TTC549 (cell line): ENCODE measurements at regions not wholly inside any gene's neighbourhood (a gene's known extent, or its start where the extent isn't known, plus 50 kb on each side); places are given as distances from the start of the nearest gene placed in this dataset.
"Not testable (repeated sequence)": the region's sequence is repeated elsewhere in the genome, so short reads cannot be mapped to it uniquely, and the experiment has no call there.

Experiments used
- FAIRE-seq: peaks from 2 replicates; lab custom pipeline; 2012; peaks lifted over from hg19 to GRCh38; lab: Jason Lieb, UNC

DNA sequence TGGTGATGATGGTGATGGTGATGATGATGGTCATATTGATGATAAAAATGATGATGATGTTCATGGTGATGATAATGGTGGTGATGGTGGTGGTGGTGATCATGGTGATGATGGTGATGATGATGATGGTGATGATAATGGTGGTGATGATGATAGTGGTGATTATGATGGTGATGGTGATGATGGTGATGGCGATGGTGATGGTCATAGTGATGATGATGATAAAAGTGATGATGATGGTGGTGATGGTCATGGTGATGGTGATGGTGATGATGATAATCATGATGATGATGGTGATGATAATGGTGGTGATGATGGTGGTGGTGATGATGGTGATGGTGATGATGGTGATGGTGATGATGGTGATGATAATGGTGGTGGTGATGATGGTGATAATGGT is 478.7 kb downstream of the TYW1 start:
- no peak for FAIRE-seq

DNA sequence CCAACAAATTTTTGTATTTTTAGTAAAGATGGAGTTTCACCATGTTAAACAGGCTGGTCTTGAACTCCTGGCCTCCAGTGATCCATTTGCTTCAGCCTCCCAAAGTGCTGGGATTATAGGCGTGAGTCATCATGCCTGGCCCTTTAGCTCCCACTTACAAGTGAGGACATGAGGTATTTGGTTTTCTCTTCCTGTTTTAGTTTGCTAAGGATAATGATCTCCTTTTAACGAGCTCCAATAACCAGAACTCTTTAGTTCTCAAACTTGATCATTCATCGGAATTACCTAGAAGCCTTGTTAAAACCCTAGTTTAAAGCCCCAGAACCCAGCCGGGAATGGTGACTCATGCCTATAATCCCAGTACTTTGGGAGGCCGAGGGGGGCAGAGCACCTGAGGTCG is 481.4 kb downstream of the TYW1 start:
- no peak for FAIRE-seq

DNA sequence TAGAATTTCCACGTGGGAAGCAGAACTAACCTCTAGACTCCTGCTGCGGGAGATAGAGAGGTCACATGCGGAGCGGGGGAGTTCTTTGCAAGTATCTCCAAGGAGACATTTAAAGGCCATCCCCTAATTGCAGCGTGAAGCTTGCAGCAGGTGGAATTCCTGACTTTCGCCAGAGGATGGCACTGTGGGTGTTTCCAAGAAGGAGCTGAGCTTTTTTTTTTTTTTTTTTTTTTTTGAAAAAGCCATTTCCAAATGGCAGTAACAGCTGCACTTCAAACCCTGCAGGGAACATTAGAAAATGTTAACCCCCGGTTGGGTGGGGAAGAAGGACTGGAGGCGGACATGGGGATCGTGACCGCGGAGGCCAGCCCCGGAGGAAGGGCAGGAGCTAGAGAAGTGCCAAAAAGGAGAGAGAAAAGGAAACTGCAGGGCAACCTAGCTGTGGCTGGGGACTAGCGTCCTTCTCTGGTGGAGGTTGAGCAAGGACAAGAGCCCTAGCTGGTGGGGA is 487.7 kb downstream of the TYW1 start:
- FAIRE-seq: no peak

DNA sequence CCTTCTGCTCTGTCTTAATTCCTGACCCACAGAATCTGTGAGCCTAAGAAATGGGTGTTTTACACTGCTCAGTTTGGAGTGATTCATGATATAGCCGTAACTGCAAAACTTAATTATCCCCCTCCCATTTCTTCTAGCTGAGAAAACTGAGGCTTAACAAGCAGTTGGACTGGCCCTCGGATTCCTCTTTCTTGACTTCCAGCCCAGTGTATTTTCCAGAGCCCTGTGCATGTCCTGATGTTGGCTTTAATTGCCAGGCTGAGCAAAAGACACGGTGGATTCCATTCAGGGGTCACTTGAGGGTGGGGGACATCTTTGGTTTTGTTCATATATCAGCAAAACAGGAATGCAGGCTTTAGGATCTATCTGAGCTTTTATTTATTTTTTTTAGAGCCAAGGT is 489.8 kb downstream of the TYW1 start:
- no peak for FAIRE-seq

DNA sequence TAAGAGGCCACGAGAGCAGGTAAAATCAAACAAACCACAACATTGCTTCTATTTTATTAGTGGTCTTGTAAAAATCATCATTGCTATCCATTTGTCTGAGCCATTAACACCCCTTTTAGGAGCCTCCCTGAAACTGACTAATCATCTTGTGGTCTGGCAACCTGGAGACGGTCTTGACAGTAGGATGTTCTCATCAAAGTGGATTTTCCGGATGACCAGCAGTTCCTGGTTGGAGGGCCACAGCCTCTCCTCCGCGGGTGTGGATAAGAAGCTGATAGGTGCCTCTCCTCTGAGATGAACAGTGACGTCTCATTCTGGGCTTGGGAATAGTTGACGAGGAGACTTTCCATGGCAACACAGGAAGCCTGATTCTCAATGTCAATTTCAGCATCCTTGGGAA is 490.7 kb downstream of the TYW1 start:
- no peak for FAIRE-seq

DNA sequence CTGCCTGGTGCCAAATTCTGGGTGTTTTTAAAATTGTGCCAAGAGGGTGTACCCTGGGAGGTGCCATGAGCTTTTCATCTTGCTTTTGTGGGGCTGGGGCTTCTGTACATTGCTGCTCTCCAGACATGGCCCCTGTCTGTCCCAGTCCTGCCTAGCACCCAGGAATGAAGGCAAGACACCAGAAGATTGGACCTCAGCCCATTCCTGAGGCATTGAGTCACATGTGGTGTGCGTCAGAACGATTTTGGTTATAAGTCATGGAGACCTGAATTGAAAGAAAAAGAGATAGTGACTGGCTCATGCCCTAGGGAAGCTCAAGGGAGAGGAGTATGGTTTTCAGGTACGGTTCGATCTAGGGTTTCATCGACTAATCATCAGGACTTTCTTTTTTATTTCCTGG is 493.2 kb downstream of the TYW1 start:
- no peak for FAIRE-seq

DNA sequence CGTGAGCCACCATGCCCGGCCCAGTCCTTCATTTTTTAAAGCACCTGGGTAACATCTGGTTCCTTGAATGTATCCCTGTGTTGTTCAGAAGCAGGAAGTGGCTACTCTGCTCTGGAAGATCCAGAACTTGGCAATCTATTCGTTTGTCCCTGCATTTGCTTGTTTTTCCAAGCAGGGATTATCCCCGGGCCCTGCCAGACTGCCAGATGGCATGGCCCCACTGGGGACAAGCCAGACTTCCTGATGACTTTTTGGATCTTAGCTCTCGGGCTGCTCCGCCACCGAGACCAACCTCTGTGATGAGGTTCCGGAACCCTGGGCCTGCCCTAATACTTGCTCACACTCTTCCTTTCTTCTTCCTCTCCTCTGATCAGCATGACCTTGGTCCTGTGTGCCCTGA is 496.7 kb downstream of the TYW1 start:
- no peak for FAIRE-seq

DNA sequence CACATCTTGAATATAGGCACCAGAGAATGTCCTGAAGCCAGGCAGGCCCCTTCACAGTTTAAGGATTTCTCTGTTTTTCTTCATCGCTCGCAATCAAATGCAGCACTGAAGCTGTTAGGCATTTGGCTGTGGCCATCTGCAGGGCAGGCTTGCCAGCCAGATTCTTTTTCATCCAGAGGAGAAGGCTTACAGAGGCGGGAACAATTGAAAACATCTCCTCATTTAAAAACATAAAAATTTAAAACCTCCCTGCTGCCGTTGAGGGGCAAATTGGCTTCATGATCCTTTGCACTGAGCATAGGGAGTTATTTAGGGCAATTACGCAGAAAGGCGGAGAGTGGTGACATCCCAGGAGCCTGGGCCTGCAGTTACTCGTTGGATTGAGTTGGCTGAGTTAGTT is 500.0 kb downstream of the TYW1 start:
- no peak for FAIRE-seq

DNA sequence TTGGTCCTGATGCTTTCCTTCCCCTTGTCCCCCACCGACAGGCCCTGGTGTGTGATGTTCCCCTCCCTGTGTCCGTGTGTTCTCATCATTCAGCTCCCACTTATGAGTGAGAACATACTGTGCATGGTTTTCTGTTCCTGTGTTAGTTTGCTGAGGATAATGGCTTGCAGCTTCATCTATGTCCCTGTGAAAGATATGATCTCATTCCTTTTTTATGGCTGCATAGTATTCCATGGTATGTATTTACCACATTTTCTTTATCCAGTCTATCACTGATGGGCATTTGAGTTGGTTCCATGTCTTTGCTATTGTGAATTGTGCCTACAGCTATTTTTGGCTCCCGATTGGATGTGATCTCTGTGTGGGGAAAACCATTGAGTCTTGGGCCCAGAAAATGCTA is 501.3 kb downstream of the TYW1 start:
- FAIRE-seq: not testable (repeated sequence)

DNA sequence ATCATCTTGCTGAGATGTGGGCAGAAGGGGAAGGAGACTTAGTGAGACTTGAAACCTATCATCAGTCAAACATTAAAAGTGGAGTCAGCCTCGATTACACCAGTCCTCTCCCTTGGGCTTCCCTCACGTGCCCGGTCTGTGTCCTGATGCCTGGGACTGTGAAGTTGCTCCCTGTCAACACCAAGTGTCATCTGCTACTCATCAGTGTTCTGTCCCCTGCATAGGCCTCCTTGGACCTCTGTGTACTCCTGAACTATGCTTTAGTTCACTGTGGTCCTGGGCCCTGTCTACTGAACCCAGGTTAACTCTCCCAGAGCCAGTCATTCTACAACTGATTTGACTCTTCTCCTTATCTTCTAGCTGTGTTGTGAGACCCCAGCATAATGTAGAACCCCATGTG is 506.3 kb downstream of the TYW1 start:
- no peak for FAIRE-seq

DNA sequence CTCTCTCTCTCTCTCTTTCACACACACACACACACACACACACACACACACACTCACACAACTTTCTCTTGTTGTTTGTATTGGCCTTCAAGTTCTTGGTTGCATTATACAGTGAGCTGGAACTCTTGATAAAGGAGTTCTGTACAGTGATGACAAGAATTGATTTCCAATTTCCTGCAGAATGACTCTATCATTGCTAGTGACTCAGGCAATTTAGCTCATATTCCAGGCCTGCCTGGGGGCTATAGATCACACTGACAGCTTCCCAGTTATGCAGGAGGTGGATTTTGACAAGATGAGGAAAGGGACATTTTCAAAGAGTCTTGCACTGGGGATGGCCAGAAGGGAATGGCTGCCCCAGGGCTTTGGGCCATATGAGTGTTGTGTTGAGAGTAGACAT is 508.8 kb downstream of the TYW1 start:
- no peak for FAIRE-seq

DNA sequence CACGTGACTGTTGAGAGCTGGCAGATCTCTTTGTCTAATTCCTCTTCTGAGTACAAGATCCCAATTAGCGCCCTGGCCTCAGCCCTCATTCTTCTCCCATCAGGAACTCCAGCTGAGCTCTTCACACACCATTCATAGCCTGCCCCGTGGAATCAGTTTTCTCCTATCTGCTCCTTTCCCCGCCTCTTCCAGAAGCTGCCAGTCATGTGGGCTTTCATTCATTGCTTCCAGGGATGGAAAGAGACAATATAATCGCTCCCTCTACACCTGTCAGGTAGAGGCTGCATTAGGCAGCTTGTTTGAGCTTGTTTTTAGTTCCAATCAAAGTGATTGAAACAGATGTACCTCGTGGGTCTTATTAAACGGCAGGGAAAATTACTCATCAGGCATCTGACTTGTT is 515.8 kb downstream of the TYW1 start:
- no peak for FAIRE-seq

DNA sequence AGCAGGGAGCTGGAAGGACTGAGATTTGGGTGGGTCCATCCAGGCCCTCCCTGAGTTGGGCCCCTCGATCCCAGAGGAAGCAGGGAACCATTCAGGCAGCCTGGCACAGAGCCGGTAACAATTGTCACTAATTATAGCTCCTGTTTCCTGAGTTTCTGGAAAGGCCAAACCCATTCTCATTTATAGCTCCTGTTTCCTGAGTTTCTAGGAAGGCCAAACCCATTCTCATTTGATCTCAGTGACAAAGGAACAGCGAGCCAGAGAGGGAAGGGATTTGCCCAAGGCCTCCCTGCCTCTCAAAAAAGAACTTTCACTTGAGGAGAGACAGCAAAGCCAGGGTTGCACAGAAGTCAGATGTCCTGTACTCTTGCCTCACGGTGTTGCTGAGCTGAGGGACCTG is 521.9 kb downstream of the TYW1 start:
- no peak for FAIRE-seq

DNA sequence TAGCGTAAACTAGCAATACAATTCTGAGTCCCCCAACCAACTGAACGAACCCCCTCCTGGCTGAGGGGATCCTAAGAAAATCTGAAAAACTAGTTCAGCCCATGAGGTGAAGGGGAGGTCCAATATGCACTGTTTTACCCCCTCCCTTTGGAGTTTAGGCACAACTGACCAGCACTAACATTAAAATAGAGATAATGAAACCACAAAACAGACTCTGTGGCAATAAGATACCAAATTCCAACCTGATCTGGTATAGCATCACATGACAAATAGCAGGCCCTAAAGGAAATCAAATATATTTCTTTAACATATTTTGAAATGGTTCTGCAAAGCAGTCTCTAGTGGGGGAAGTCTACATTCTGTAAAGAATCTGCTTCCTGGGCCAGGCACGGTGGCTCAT is 522.5 kb downstream of the TYW1 start:
- no peak for FAIRE-seq

DNA sequence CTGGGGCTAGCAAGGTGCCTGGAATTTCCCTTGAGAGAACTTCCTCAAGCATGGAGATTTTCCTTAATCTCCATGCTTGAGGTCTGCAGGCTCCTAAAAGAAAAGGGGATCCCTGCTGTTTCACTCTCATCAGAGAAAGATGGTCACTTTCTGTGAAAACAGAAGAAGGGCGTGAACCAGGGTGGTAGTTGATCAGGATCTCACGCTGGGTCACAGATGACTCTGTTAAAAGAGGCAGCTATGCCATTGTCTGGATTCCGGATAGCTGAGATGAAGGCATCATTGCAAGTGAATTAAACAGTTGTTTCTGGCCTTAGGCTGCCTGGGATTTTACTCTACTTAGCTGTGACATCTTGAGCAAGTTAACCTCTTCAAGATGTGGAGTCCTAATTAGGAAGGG is 525.9 kb downstream of the TYW1 start:
- FAIRE-seq: no peak

DNA sequence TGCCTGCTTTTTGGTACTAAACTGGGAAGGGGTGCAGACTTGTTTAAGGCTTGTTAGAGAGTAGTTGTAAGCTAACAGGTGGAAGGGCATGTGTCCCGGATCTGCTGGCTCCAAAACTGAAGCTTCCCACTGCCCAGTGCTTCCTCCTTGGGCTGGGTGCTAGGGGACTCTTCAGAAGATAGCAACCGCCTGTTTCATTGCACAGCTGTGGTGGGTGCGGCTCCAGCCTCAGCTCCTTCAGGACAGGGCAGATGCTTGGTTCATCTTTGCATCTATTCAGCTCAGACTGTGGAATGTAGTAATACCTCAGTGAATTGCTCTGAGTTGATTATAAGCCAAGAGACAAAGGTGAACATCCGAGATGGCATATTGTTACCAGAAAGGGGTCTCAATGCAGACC is 527.1 kb downstream of the TYW1 start:
- no peak for FAIRE-seq

DNA sequence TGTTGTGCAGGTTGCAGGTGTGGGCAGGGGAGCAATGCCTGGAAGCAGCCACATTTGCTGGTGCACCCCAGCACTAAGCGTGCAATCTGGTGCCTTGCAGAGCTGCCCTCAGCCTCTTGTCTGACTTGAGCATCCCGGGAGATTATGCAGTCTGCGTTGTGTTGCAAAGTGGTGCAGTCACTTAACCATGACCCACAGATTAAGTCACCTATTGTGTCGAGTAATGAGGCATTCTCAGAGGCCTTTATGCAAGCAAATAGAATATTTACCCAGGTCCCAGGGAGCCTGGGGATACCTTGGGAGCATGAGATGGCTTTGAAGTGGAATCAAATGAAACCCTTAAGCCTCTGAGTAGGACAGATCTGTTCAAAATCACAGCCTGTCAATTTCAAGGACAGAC is 529.0 kb downstream of the TYW1 start:
- no peak for FAIRE-seq

DNA sequence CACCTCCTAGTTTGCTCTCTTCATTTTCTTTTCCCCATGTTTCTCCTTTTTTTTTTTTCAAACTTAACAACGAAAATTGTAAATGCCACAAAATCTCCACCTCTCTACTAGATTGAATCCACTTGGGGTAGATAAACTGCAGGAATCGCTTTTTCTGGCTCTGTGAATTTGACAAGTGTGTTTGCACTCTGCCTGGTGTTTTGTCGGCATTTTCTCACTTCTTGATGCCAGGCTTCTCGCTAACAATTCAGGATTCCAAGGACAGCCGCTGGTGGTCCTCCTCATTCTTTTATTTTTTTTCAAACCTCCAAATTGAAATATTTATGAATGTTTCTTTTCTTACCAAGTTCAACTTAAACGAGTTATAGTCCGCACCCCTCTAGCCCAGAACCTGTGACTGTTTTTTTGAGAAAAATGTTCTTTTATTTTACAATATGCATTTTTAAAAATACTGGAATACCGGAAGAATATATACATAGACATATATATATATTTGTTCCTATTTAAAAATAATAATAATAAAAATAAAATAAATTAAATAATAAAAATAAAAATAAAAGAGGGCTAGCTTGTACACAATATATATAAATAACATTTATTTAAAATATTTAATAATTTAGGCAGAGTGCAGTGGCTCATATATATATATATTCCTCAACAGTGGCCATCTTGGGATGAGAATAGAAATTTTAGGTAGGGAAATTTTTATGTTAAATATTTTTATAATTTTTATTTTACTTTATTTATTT is 538.8 kb downstream of the TYW1 start:
- no peak for FAIRE-seq

DNA sequence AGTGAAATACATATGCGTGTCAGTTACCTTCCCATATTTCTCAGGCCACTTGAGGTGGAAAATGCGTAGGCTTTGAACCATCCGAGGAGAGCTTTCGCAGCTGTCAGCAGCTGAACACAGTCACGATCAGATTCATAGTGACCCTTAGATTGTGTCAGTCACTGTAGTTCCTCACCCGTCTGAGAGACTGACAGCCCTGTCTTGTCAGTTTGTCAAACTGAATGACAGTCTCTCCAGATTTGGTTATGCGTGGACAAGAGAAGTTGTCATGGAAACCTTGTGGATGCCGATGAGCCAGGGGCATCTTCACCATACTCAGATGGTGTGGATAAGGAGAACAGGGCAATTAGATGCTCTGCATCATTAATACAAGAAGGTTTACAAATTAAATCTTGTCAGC is 546.3 kb downstream of the TYW1 start:
- no peak for FAIRE-seq

DNA sequence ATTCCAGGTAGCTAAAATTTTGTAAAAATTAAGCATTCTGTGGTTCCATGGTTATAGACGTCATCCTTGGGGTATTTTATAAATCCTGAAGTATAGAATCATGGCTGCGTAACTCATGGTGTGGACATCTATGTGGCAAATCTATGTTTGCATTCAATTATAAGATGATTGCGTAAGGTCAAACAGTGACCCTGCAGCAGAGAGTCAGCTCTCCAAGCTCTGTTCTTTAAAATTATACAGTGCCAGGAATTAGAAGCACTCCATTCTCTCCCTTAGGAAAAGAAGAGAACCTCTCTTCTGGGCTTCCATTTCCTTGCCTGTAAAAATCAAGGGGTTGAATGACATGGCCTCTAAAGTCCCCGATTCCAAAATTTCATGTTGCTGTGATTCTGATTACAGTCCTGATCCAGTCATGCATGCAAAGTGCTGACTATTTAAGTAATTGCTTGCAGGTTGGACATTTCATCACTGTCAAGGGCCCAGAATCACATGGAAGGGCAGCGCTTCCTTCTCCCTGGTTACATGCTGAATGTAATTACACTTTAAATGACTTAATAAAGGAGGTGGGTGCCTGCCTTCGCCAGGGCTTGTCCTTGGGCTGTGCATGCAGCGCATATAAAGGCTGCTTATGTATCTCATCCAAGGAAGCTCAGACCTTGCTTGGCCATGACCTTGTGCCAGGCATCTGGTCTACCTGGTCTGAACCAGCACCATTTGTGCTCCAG is 550.7 kb downstream of the TYW1 start:
- no peak for FAIRE-seq

DNA sequence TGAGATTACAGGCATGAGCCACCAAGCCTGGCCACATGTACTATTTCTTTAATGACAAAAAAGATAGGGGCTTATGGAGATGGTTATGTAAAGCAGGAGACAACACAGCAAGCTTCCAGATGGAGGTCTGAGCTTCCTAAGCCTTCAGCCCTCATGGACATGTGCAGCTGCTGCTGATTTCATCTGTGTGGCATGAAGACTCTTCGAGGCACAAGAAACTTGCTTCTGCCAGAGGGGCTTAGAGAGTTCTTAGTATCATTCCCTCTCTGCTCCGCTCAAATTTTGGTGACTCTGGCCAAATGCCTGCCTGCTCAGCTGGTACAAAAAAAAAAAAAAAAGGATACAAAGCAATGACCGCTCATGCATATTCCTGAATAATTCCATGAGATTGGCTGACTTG is 552.5 kb downstream of the TYW1 start:
- no peak for FAIRE-seq

DNA sequence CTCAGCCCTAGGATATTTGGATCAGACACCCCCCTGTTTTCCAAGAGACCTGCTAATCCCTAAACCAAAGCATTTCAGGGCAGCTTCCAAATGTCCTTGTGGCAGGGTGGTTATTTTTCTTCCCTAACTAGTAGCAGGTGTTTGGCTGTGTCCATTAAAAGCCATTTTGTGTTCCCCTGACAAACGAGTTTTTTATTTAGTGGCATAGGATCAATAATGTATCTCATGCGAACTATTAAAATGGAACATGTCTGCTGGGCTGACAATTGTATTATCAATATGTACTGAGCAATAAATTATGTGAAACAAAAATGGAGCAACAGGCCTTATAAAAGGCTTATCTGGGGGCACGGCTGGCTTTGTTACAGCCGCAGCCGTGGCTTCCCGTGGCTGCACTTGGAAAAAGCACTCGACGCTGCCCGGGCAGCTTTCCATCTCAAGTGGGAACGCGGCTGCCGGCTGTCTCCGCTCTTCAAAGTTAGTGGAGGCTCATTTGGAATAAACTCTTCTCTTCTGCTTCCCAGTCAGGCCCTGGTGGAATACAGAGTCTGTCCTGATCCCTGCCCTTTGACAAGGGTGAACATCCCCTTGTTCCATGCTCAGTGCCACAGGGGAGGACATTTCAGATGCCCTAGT is 554.3 kb downstream of the TYW1 start:
- FAIRE-seq: no peak

DNA sequence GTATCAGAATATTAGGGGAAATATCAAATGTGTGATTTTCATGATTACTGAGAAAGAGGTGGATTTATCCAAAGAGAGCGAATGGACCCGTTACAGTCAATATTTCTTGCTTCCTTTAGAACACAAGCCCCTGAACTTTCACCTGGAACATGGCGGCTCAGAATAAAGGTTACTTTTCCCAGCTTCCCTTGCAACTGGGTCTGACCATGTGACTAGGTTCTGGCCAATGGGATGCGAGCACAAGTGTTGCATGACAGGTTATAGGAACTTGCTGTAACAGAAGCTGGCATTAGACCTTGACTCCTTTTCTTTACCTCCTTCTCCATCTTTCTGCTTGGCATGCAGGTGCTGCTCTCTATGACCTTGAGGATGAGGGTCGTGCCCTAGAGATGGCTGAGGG is 556.1 kb downstream of the TYW1 start:
- FAIRE-seq: no peak

DNA sequence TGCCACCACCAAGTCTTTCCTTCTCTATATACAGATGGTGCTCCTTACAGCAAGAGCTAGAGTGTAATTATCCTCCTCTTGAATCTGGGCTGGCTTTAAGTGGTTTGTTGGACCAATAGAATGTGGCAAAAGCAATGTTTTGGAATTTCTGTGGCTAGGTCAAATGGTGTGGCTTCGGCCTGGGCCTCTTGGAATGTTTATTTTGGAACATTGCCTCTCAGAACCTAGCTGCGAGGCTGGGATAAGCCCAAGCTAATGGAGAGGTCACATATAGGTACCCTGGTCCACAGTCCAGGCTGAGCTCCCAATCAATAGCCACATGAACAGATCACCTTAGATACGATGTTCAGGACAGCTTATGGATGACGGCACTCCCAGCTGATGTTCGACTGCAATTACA is 556.7 kb downstream of the TYW1 start:
- no peak for FAIRE-seq
